GM12878 (cell line): ENCODE measurements at regions not wholly inside any gene's neighbourhood (a gene's known extent, or its start where the extent isn't known, plus 50 kb on each side); places are given as distances from the start of the nearest gene placed in this dataset.

Source experiments
- ATAC-seq: fragments of 200-7000 bp; cut with Tn5 transposase; 3 replicates; pipeline ENCODE4 v1.9.1; 2020; ENCODE audit warnings: mild to moderate bottlenecking, moderate library complexity
- BruUV-seq: library from RNA; stranded (reverse); fragments of 400-500 nt; replicated peaks from 2 replicates; lab custom pipeline; 2021; lab: Mats Ljungman, UMichigan
- CTCF ChIA-PET: fragments of 300-600 bp; sonication (Branson Sonifier 250); formaldehyde crosslinking; extraction: SDS; loops from one replicate; lab custom pipeline; 2021; ENCODE audit warnings: inconsistent platforms; lab: Yijun Ruan, JAX
- POLR2A ChIA-PET: fragments of 350-600 bp; formaldehyde crosslinking; extraction: SDS; loops from one replicate; lab custom pipeline; 2021; ENCODE audit warnings: inconsistent platforms; lab: Charles Lee
- RAD21 ChIA-PET: fragments of 300-600 bp; sonication (Branson Sonifier 250); formaldehyde crosslinking; loops from one replicate; lab custom pipeline; 2023; ENCODE audit warnings: antibody characterized with exemption; ENCODE audit not compliant: unreplicated experiment; lab: Charles Lee
- SMC1A ChIA-PET: fragments of 300-600 bp; sonication (Branson Sonifier 250); formaldehyde crosslinking; loops from one replicate; lab custom pipeline; 2023; ENCODE audit not compliant: unreplicated experiment, uncharacterized antibody; lab: Charles Lee
- DNase-seq: peaks from one replicate; pipeline ENCODE4 v3.0.0-alpha.2; 2011; ENCODE audit warnings: low read depth, low spot score
- FAIRE-seq: peaks from 3 replicates; lab custom pipeline; 2011; peaks lifted over from hg19 to GRCh38; lab: Jason Lieb, UNC
- H2AFZ ChIP-seq: 2 replicates; pipeline ENCODE4 v1.6.0; 2011; ENCODE audit warnings: low read depth, low read length, control low read depth; ENCODE audit not compliant: control insufficient read depth
- H3K27ac ChIP-seq: 2 replicates; pipeline ENCODE4 v1.5.1; 2011; ENCODE audit warnings: control low read depth; ENCODE audit not compliant: control insufficient read depth, insufficient read depth
- H3K27me3 ChIP-seq, 2 experiments: replicated peaks in 1 of 2; 2 replicates each; pipeline versions ENCODE4 v1.6.0 to v1.6.1; 2011; ENCODE audit warnings: low read length in 1 of 2; ENCODE audit not compliant: control insufficient read depth in 2 of 2, insufficient read depth in 2 of 2
- H3K36me3 ChIP-seq, 2 experiments: 2 replicates each; pipeline ENCODE4 v1.5.1; 2011; ENCODE audit warnings: low read length in 1 of 2; ENCODE audit not compliant: control insufficient read depth in 2 of 2, insufficient read depth in 2 of 2
- H3K4me1 ChIP-seq: 2 replicates; pipeline ENCODE4 v1.6.1; 2011; ENCODE audit warnings: mild to moderate bottlenecking, low read length, moderate library complexity, mixed read lengths; ENCODE audit not compliant: control insufficient read depth, insufficient read depth
- H3K4me2 ChIP-seq: 2 replicates; pipeline ENCODE4 v1.6.0; 2011; ENCODE audit warnings: control low read depth; ENCODE audit not compliant: control insufficient read depth, insufficient read depth
- H3K4me3 ChIP-seq: fragments of 200-600 bp; sonication (generic); 2 replicates; pipeline ENCODE4 v1.5.1; 2016
- H3K79me2 ChIP-seq: 2 replicates; pipeline ENCODE4 v1.6.0; 2011; ENCODE audit warnings: low read length; ENCODE audit not compliant: control insufficient read depth, insufficient read depth
- H3K9ac ChIP-seq: 2 replicates; pipeline ENCODE4 v1.8.0; 2011; ENCODE audit warnings: low read length, control low read depth, mixed read lengths; ENCODE audit not compliant: control insufficient read depth, insufficient read depth
- H3K9me3 ChIP-seq: replicated peaks from 3 replicates; pipeline ENCODE4 v1.5.1; 2011; ENCODE audit warnings: mild to moderate bottlenecking, low read length; ENCODE audit not compliant: control insufficient read depth, insufficient read depth
- H4K20me1 ChIP-seq: 2 replicates; pipeline ENCODE4 v1.6.0; 2011; ENCODE audit not compliant: control insufficient read depth, insufficient read depth
- BMI1 ChIP-seq: fragments of 450-650 bp; IDR thresholded peaks from 2 replicates; pipeline ENCODE4 v1.6.1; 2016; ENCODE audit warnings: mild to moderate bottlenecking, moderate library complexity, borderline replicate concordance
- GABPA ChIP-seq: IDR thresholded peaks from 2 replicates; pipeline ENCODE4 v1.6.1; 2014; ENCODE audit warnings: antibody characterized with exemption, low read depth, mild to moderate bottlenecking, inconsistent platforms
- IRF3 ChIP-seq: fragments of 450-650 bp; IDR thresholded peaks from 2 replicates; pipeline ENCODE4 v1.6.1; 2014; ENCODE audit warnings: mild to moderate bottlenecking
- IRF4 ChIP-seq: IDR thresholded peaks from 2 replicates; pipeline ENCODE4 v1.6.1; 2011; ENCODE audit warnings: low read depth, low read length
- NR2F1 ChIP-seq: fragments of 450-650 bp; conservative IDR thresholded peaks from 2 replicates; pipeline ENCODE4 v1.6.1; 2017; ENCODE audit warnings: mild to moderate bottlenecking
- SMC3 ChIP-seq: IDR thresholded peaks from 2 replicates; pipeline ENCODE4 v1.6.1; 2011; ENCODE audit warnings: low read length, improper control_type of control experiment, borderline replicate concordance
- SREBF2 ChIP-seq: IDR thresholded peaks from 2 replicates; pipeline ENCODE4 v1.6.1; 2012; ENCODE audit warnings: mild to moderate bottlenecking, low read length
- WRNIP1 ChIP-seq: IDR thresholded peaks from 2 replicates; pipeline ENCODE4 v1.6.1; 2011; ENCODE audit warnings: low read depth, low read length, improper control_type of control experiment, borderline replicate concordance
- ZNF274 ChIP-seq: IDR thresholded peaks from one replicate; pipeline ENCODE4 v1.8.0; 2011; ENCODE audit not compliant: insufficient read length, insufficient read depth
- ZNF622 ChIP-seq: fragments of 450-650 bp; IDR thresholded peaks from 2 replicates; pipeline ENCODE4 v1.6.1; 2017; ENCODE audit warnings: mild to moderate bottlenecking, inconsistent platforms
- WGBS: methylation state at CpG from one replicate; pipeline ENCODE4 v1.1.6; 2016; ENCODE audit warnings: low lambda C conversion rate; ENCODE audit not compliant: insufficient replicate concordance, insufficient coverage; ENCODE audit errors: missing lambda C conversion rate; 5-methylcytosine and 5-hydroxymethylcytosine counted together
- in situ Hi-C: fragments of 300-500 bp; cut with MboI; formaldehyde crosslinking; loops from 9 replicates; pipeline ENCODE4 v1.14.3; 2018; ENCODE audit warnings: mixed read lengths
- intact Hi-C: fragments of 100-400 bp; cut with micrococcal nuclease; formaldehyde crosslinking; loops from one replicate; pipeline ENCODE4 v1.14.2; 2022; ENCODE audit not compliant: unreplicated experiment

- FAIRE-seq: no peak
- ChIA-PET CTCF (no interaction called here), RAD21 (no interaction called here), POLR2A (no interaction called here), SMC1A (no interaction called here)
- BruUV-seq: no TSS peak
- Histone ChIP-seq H3K4me1 (peaks cover 10% of the 10 kb centered on the region), H3K79me2 (no peaks in the 10 kb centered on the region), H3K36me3 (no peaks in the 10 kb centered on the region), H2AFZ (no peak overlapping the region), H3K4me2 (no peak overlapping the region), H3K9ac (no peak overlapping the region), H3K4me3 (no peak overlapping the region), H3K27ac (no peak overlapping the region), H4K20me1 (no peaks in the 10 kb centered on the region), H3K27me3 (no peaks in the 10 kb centered on the region; a peak in 1 of 4 replicates), H3K9me3 (no peaks in the 10 kb centered on the region)
- in situ Hi-C loops: no loop called here
- TF ChIP-seq GABPA: no peak
- no peak for TF ChIP-seq WRNIP1
- no peak for TF ChIP-seq IRF4
- no peak for TF ChIP-seq ZNF622
- no peak for TF ChIP-seq SMC3
- no peak for TF ChIP-seq NR2F1
- no peak for TF ChIP-seq SREBF2
- TF ChIP-seq IRF3: no peak
- no peak for TF ChIP-seq BMI1
- TF ChIP-seq ZNF274: no peak
- no peak for ATAC-seq
- DNase-seq: no peak
- WGBS: 54% methylated on average over 4 of the region's 4 CpGs
- intact Hi-C loops: no loop called here
Measured at GRCh38 chr10:78766603-78767002, 302.2 kb upstream of the ZMIZ1 start.
